ENCODE measurements at regions not wholly inside any gene's neighbourhood (a gene's known extent, or its start where the extent isn't known, plus 50 kb on each side); places are given as distances from the start of the nearest gene placed in this dataset.

GRCh38 chr3:132773071-132773619 is 50.9 kb upstream of the NPHP3 start:
- Mint-ChIP-seq H3K36me3 (ENCODE audit: low read depth, unreplicated experiment) (no peaks in the 10 kb centered on the region), H3K27ac (ENCODE audit: unreplicated experiment) (no peak overlapping the region), H3K9me3 (ENCODE audit: unreplicated experiment) (no peaks in the 10 kb centered on the region), H3K4me1 (ENCODE audit: unreplicated experiment) (no peaks in the 10 kb centered on the region), H3K27me3 (ENCODE audit: unreplicated experiment) (no peaks in the 10 kb centered on the region), H3K4me3 (ENCODE audit: unreplicated experiment) (no peak overlapping the region)
- TF ChIP-seq CTCF (IDR thresholded peaks at IDR 0.05; ENCODE audit: unreplicated experiment) = no peak
- DNase-seq (ENCODE audit: low spot score) = no peak

GRCh38 chr3:132772252-132772651 is 50.0 kb upstream of the NPHP3 start:
- H3K36me3 Mint-ChIP-seq (ENCODE audit: low read depth, unreplicated experiment) = no peaks in the 10 kb centered on the region
- H3K9me3 Mint-ChIP-seq (ENCODE audit: unreplicated experiment) = no peaks in the 10 kb centered on the region
- no peaks in the 10 kb centered on the region for H3K4me1 Mint-ChIP-seq (ENCODE audit: unreplicated experiment)
- no peak for DNase-seq (ENCODE audit: low spot score)
- H3K27me3 Mint-ChIP-seq (ENCODE audit: unreplicated experiment) = peaks cover 5% of the 10 kb centered on the region
- no peak for TF ChIP-seq CTCF (IDR thresholded peaks at IDR 0.05; ENCODE audit: unreplicated experiment)
- H3K27ac Mint-ChIP-seq (ENCODE audit: unreplicated experiment) = no peak overlapping the region
- H3K4me3 Mint-ChIP-seq (ENCODE audit: unreplicated experiment) = no peak overlapping the region

Measured in endothelial cell (in vitro differentiated cells).